ENCODE measurements at regions not wholly inside any gene's neighbourhood (a gene's known extent, or its start where the extent isn't known, plus 50 kb on each side); places are given as distances from the start of the nearest gene placed in this dataset.

- no peaks in the 10 kb centered on the region for H3K27me3 ChIP-seq
- no peaks in the 10 kb centered on the region for H3K4me1 ChIP-seq
- DNase-seq, result no peak
- no peak overlapping the region for H3K4me3 ChIP-seq (ENCODE audit: low read depth, low read length)
- no peaks in the 10 kb centered on the region for H3K9me3 ChIP-seq
- TF ChIP-seq, protein P1, sequence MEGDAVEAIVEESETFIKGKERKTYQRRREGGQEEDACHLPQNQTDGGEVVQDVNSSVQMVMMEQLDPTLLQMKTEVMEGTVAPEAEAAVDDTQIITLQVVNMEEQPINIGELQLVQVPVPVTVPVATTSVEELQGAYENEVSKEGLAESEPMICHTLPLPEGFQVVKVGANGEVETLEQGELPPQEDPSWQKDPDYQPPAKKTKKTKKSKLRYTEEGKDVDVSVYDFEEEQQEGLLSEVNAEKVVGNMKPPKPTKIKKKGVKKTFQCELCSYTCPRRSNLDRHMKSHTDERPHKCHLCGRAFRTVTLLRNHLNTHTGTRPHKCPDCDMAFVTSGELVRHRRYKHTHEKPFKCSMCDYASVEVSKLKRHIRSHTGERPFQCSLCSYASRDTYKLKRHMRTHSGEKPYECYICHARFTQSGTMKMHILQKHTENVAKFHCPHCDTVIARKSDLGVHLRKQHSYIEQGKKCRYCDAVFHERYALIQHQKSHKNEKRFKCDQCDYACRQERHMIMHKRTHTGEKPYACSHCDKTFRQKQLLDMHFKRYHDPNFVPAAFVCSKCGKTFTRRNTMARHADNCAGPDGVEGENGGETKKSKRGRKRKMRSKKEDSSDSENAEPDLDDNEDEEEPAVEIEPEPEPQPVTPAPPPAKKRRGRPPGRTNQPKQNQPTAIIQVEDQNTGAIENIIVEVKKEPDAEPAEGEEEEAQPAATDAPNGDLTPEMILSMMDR (IDR thresholded peaks at IDR 0.05; ENCODE audit: low read depth, low read length), result no peak
- no peaks in the 10 kb centered on the region for H3K36me3 ChIP-seq
Observed at GRCh38 chr11:92775003-92775676, 194.3 kb upstream of the MTNR1B start.

- no peaks in the 10 kb centered on the region for H3K4me1 ChIP-seq
- TF ChIP-seq, protein P1 (IDR thresholded peaks at IDR 0.05; ENCODE audit: low read depth, low read length), result no peak
- H3K27me3 ChIP-seq, result no peaks in the 10 kb centered on the region
- no peaks in the 10 kb centered on the region for H3K9me3 ChIP-seq
- DNase-seq, result no peak
- no peaks in the 10 kb centered on the region for H3K36me3 ChIP-seq
- no peak overlapping the region for H3K4me3 ChIP-seq (ENCODE audit: low read depth, low read length)
Observed at GRCh38 chr11:92776676-92777075, 192.8 kb upstream of the MTNR1B start.

- Histone ChIP-seq H3K4me3 (ENCODE audit: low read depth, low read length) (no peak overlapping the region), H3K27me3 (no peaks in the 10 kb centered on the region)
- TF ChIP-seq, protein P1 (IDR thresholded peaks at IDR 0.05; ENCODE audit: low read depth, low read length), result no peak
Observed at GRCh38 chr11:92779746-92780145, 189.7 kb upstream of the MTNR1B start.

GRCh38 chr11:92781151-92781550, 188.3 kb upstream of the MTNR1B start:
- TF ChIP-seq, protein P1 (IDR thresholded peaks at IDR 0.05; ENCODE audit: low read depth, low read length), result no peak
- Histone ChIP-seq H3K36me3 (no peaks in the 10 kb centered on the region), H3K4me1 (no peaks in the 10 kb centered on the region), H3K27me3 (no peaks in the 10 kb centered on the region), H3K9me3 (no peaks in the 10 kb centered on the region), H3K4me3 (ENCODE audit: low read depth, low read length) (no peak overlapping the region)
- no peak for DNase-seq

More at GRCh38 chr11:92779746-92780145, 189.7 kb upstream of the MTNR1B start:
- no peaks in the 10 kb centered on the region for H3K9me3 ChIP-seq
- no peaks in the 10 kb centered on the region for H3K4me1 ChIP-seq
- no peak for DNase-seq
- H3K36me3 ChIP-seq, result no peaks in the 10 kb centered on the region

- Histone ChIP-seq H3K4me3 (ENCODE audit: low read depth, low read length) (no peak overlapping the region), H3K4me1 (no peaks in the 10 kb centered on the region), H3K9me3 (no peaks in the 10 kb centered on the region), H3K36me3 (no peaks in the 10 kb centered on the region), H3K27me3 (no peaks in the 10 kb centered on the region)
- TF ChIP-seq, protein P1 (IDR thresholded peaks at IDR 0.05; ENCODE audit: low read depth, low read length), result no peak
- DNase-seq, result no peak
Observed at GRCh38 chr11:92782806-92783205, 186.6 kb upstream of the MTNR1B start.

DNA sequence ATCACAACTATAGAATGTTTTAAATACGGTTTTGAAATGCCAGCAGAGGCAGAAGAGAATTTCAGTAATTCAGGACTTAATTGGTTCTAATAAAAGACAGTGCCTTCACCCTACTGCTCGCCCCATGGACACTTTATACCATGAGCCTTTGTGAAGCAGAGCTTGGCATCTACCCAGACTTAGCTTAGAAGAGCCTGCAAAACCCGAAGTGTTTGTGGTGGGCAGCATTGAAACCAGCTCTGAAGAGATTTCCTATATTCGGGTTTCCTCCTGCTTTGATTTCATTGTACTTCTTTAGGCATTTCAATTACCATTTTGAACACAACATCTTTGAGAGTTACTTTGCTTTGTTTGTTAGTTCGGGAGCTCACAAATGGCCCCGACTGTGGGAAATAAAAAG, 185.1 kb upstream of the MTNR1B start:
- Histone ChIP-seq H3K27me3 (no peaks in the 10 kb centered on the region), H3K4me1 (no peaks in the 10 kb centered on the region; the same call in 1 of the 2 replicates), H3K9me3 (no peaks in the 10 kb centered on the region), H3K36me3 (no peaks in the 10 kb centered on the region), H3K4me3 (ENCODE audit: low read depth, low read length) (no peak overlapping the region)
- no peak for DNase-seq
- TF ChIP-seq, protein P1 (IDR thresholded peaks at IDR 0.05; ENCODE audit: low read depth, low read length), result no peak
